Mesenchymal stem cell (in vitro differentiated cells and primary cell): ENCODE measurements at regions not wholly inside any gene's neighbourhood (a gene's known extent, or its start where the extent isn't known, plus 50 kb on each side); places are given as distances from the start of the nearest gene placed in this dataset.

ENCODE experiments used
- DNase-seq: peaks from one replicate; pipeline ENCODE4 v3.0.0-alpha.2; 2013
- H2AFZ ChIP-seq: one replicate; pipeline ENCODE4 v1.6.1; 2013; ENCODE audit warnings: low read depth, mild to moderate bottlenecking, control low read depth, inconsistent platforms, low read length, moderate library complexity
- H2AK5ac ChIP-seq: 2 replicates; pipeline ENCODE4 v1.6.1; 2013; ENCODE audit warnings: low read length, moderate library complexity, mild to moderate bottlenecking, inconsistent platforms; ENCODE audit not compliant: severe bottlenecking
- H2BK120ac ChIP-seq: one replicate; pipeline ENCODE4 v1.6.1; 2013; ENCODE audit warnings: low read depth, mild to moderate bottlenecking, inconsistent platforms, low read length, moderate library complexity
- H2BK12ac ChIP-seq, 2 experiments: one replicate each; pipeline ENCODE4 v1.6.1; 2013; ENCODE audit warnings: inconsistent platforms in 2 of 2, low read length in 2 of 2, mild to moderate bottlenecking in 2 of 2, moderate library complexity in 2 of 2, control low read depth in 1 of 2
- H2BK15ac ChIP-seq: one replicate; pipeline ENCODE4 v1.6.1; 2013; ENCODE audit warnings: mild to moderate bottlenecking, low read depth, inconsistent platforms; ENCODE audit not compliant: poor library complexity, severe bottlenecking
- H2BK5ac ChIP-seq: 2 replicates; pipeline ENCODE4 v1.6.1; 2013; ENCODE audit warnings: low read depth, mild to moderate bottlenecking, low read length, control low read depth, inconsistent platforms; ENCODE audit not compliant: poor library complexity, severe bottlenecking
- H3K14ac ChIP-seq, 2 experiments: one replicate each; pipeline ENCODE4 v1.6.1; 2013; ENCODE audit warnings: inconsistent platforms in 2 of 2, low read length in 2 of 2, control low read depth in 1 of 2, mild to moderate bottlenecking in 1 of 2, moderate library complexity in 1 of 2
- H3K18ac ChIP-seq, 2 experiments: one replicate each; pipeline ENCODE4 v1.6.1; 2013; ENCODE audit warnings: inconsistent platforms in 2 of 2, low read length in 2 of 2, control low read depth in 1 of 2, low read depth in 1 of 2, mild to moderate bottlenecking in 1 of 2
- H3K23ac ChIP-seq, 2 experiments: one replicate each; pipeline ENCODE4 v1.6.1; 2013; ENCODE audit warnings: inconsistent platforms in 2 of 2, low read length in 2 of 2, mild to moderate bottlenecking in 2 of 2, moderate library complexity in 2 of 2, control low read depth in 1 of 2
- H3K27ac ChIP-seq: 2 replicates; pipeline ENCODE4 v1.5.1; 2013; ENCODE audit warnings: mild to moderate bottlenecking, moderate library complexity, low read length, control low read depth, inconsistent platforms; ENCODE audit not compliant: poor library complexity, severe bottlenecking
- H3K27me3 ChIP-seq, 2 experiments: 2 replicates each; pipeline versions ENCODE4 v1.6.1 to v1.7.0; 2013; ENCODE audit warnings: low read length in 2 of 2, mild to moderate bottlenecking in 2 of 2, moderate library complexity in 2 of 2, control low read depth in 1 of 2, inconsistent platforms in 1 of 2; ENCODE audit not compliant: control insufficient read depth in 1 of 2, insufficient read depth in 1 of 2
- H3K36me3 ChIP-seq, 2 experiments: 2 replicates each; pipeline versions ENCODE4 v1.6.1 to v1.7.0; 2013; ENCODE audit warnings: low read length in 2 of 2, control low read depth in 1 of 2, inconsistent platforms in 1 of 2, low read depth in 1 of 2, mild to moderate bottlenecking in 1 of 2; ENCODE audit not compliant: insufficient read depth in 2 of 2, control insufficient read depth in 1 of 2
- H3K4ac ChIP-seq, 2 experiments: one replicate each; pipeline ENCODE4 v1.6.1; 2013; ENCODE audit warnings: inconsistent platforms in 2 of 2, low read length in 2 of 2, mild to moderate bottlenecking in 2 of 2, moderate library complexity in 2 of 2, control low read depth in 1 of 2, low read depth in 1 of 2
- H3K4me1 ChIP-seq: 2 replicates; pipeline ENCODE4 v1.6.1; 2013; ENCODE audit warnings: low read depth, low read length, control low read depth; ENCODE audit not compliant: control insufficient read depth, insufficient read depth
- H3K4me2 ChIP-seq: 2 replicates; pipeline ENCODE4 v1.6.1; 2013; ENCODE audit warnings: low read length, mild to moderate bottlenecking, inconsistent platforms; ENCODE audit not compliant: poor library complexity, severe bottlenecking
- H3K4me3 ChIP-seq, 2 experiments: 2 replicates each; pipeline versions ENCODE4 v1.5.1 to v1.7.0; 2013; ENCODE audit warnings: low read length in 2 of 2, mild to moderate bottlenecking in 2 of 2, control low read depth in 1 of 2, low read depth in 1 of 2; ENCODE audit not compliant: insufficient read depth in 1 of 2
- H3K79me1 ChIP-seq: replicated peaks from 2 replicates; pipeline ENCODE4 v1.6.1; 2013; ENCODE audit warnings: mild to moderate bottlenecking, control low read depth, low read length, inconsistent platforms; ENCODE audit not compliant: poor library complexity, severe bottlenecking
- H3K9ac ChIP-seq: 2 replicates; pipeline ENCODE4 v1.7.0; 2013; ENCODE audit warnings: mild to moderate bottlenecking, low read length, moderate library complexity
- H3K9me3 ChIP-seq: 2 replicates; pipeline ENCODE4 v1.7.0; 2013; ENCODE audit warnings: mild to moderate bottlenecking, low read length; ENCODE audit not compliant: control insufficient read depth
- H4K8ac ChIP-seq: one replicate; pipeline ENCODE4 v1.6.1; 2013; ENCODE audit warnings: inconsistent platforms, mild to moderate bottlenecking, low read length, moderate library complexity
- H4K91ac ChIP-seq: one replicate; pipeline ENCODE4 v1.6.1; 2013; ENCODE audit warnings: mild to moderate bottlenecking, low read length, inconsistent platforms
- WGBS: methylation state at CpG from one replicate; pipeline ENCODE4 v1.1.7; 2013; ENCODE audit warnings: mixed read lengths; 5-methylcytosine and 5-hydroxymethylcytosine counted together

DNA sequence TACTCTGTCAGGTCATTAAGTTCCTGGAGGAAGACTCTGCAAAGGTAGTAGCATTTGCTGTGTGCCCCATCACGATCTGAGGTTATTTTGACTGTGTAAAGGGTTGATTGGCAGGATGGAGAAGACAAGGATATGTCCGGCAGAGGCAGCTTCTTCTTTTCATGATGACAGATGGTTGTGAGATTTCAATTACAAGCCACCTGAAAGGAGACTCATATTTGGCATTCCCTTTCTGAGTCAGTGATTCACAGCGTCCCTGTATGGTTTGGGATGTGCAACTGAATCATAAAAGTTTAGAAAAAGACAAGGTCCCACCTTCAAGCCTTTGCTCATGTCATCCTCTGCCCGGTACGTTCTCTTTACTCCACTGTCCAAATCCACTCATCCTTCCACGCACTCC is 113.4 kb downstream of the MTNR1B start:
- H3K23ac ChIP-seq, result no peak overlapping the region
- H3K14ac ChIP-seq, result no peak overlapping the region
- H3K9me3 ChIP-seq, result no peaks in the 10 kb centered on the region
- no peak overlapping the region for H3K18ac ChIP-seq
- H3K36me3 ChIP-seq, result no peaks in the 10 kb centered on the region
- H3K4me3 ChIP-seq, result no peak overlapping the region
- H3K4ac ChIP-seq, result no peak overlapping the region
- no peak for DNase-seq
- no peak overlapping the region for H4K8ac ChIP-seq
- H3K27ac ChIP-seq, result no peak overlapping the region
- no peak overlapping the region for H2BK15ac ChIP-seq
- H3K4me2 ChIP-seq, result no peak overlapping the region
- no peaks in the 10 kb centered on the region for H3K4me1 ChIP-seq
- no peak overlapping the region for H2AK5ac ChIP-seq
- no peak overlapping the region for H2BK12ac ChIP-seq
- H3K79me1 ChIP-seq, result no peaks in the 10 kb centered on the region
- H2AFZ ChIP-seq, result no peak overlapping the region
- WGBS, result 90% methylated on average over 6 of the region's 6 CpGs
- H2BK5ac ChIP-seq, result no peak overlapping the region
- H4K91ac ChIP-seq, result no peak overlapping the region
- no peak overlapping the region for H3K9ac ChIP-seq
- no peak overlapping the region for H2BK120ac ChIP-seq
- no peaks in the 10 kb centered on the region for H3K27me3 ChIP-seq

- H2BK12ac ChIP-seq, result no peak overlapping the region
- no peak overlapping the region for H2AK5ac ChIP-seq
- H3K27me3 ChIP-seq, result no peaks in the 10 kb centered on the region
- H3K79me1 ChIP-seq, result no peaks in the 10 kb centered on the region
- no peak overlapping the region for H2BK5ac ChIP-seq
- no peaks in the 10 kb centered on the region for H3K4me1 ChIP-seq
- no peak overlapping the region for H2BK15ac ChIP-seq
- no peak overlapping the region for H3K9ac ChIP-seq
- no peak for DNase-seq
- H3K18ac ChIP-seq, result no peak overlapping the region
- H3K4me3 ChIP-seq, result no peak overlapping the region
- H4K91ac ChIP-seq, result no peak overlapping the region
- no peak overlapping the region for H3K4ac ChIP-seq
- no peak overlapping the region for H2BK120ac ChIP-seq
- no peak overlapping the region for H3K4me2 ChIP-seq
- no peak overlapping the region for H3K23ac ChIP-seq
- WGBS, result 97% methylated on average over 2 of the region's 2 CpGs
- H3K27ac ChIP-seq, result no peak overlapping the region
- H3K14ac ChIP-seq, result no peak overlapping the region
- H4K8ac ChIP-seq, result no peak overlapping the region
- no peak overlapping the region for H2AFZ ChIP-seq
- no peaks in the 10 kb centered on the region for H3K9me3 ChIP-seq
- H3K36me3 ChIP-seq, result no peaks in the 10 kb centered on the region
These were observed 112.9 kb downstream of the SLC36A4 start for GRCh38 chr11:93084727-93085505.

- H2BK5ac ChIP-seq, result no peak overlapping the region
- H3K27ac ChIP-seq, result no peak overlapping the region
- H2AFZ ChIP-seq, result no peak overlapping the region
- H3K9me3 ChIP-seq, result no peaks in the 10 kb centered on the region
- no peak overlapping the region for H3K4ac ChIP-seq
- no peak overlapping the region for H3K23ac ChIP-seq
- no peaks in the 10 kb centered on the region for H3K27me3 ChIP-seq
- no peaks in the 10 kb centered on the region for H3K79me1 ChIP-seq
- no peak overlapping the region for H2BK120ac ChIP-seq
- H4K91ac ChIP-seq, result no peak overlapping the region
- H4K8ac ChIP-seq, result no peak overlapping the region
- H2AK5ac ChIP-seq, result no peak overlapping the region
- H3K36me3 ChIP-seq, result no peaks in the 10 kb centered on the region
- no peak overlapping the region for H3K18ac ChIP-seq
- H3K4me2 ChIP-seq, result no peak overlapping the region
- no peak overlapping the region for H2BK12ac ChIP-seq
- H2BK15ac ChIP-seq, result no peak overlapping the region
- no peaks in the 10 kb centered on the region for H3K4me1 ChIP-seq
- DNase-seq, result peak; percentile 61
- 45% methylated on average over 4 of the region's 5 CpGs for WGBS
- no peak overlapping the region for H3K4me3 ChIP-seq
- H3K9ac ChIP-seq, result peak overlapping the region; percentile 6
- H3K14ac ChIP-seq, result no peak overlapping the region
These were observed 108.2 kb downstream of the SLC36A4 start for GRCh38 chr11:93089474-93090102.
